ENCODE measurements at regions not wholly inside any gene's neighbourhood (a gene's known extent, or its start where the extent isn't known, plus 50 kb on each side); places are given as distances from the start of the nearest gene placed in this dataset.

DNA sequence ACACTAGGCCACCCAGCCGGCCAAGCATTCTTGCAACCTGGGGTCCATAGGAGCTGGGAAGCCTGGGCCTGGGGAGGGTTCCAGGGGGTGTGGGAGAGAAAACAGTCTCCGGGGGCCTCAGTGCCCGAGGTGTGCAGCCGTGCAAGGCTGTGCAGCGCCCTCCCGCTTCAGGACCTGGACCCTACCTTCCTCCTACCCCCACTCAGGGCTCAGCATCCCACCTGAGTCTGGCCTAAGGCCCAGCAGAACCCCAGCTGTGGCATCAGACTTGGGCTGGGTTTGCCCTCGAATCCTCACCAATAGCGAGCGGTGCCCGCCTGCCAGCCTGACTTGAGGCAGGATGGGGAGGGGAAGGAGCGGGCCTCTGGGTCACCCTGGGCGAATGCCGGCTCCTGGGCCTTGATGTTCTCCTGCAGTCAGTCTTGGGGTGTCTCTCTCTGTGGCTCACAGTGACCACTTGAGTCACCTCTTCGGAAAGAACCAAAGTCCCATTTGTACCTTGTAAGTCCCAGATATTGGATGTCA is 53.6 kb upstream of the PPARA start:
- Histone ChIP-seq H3K27ac (ENCODE audit: insufficient read depth, low read length) (no peak overlapping the region), H4K20me1 (ENCODE audit: insufficient read depth, low read length) (peaks cover 61% of the 10 kb centered on the region), H3K4me1 (ENCODE audit: control insufficient read depth, insufficient read depth, low read length) (no peaks in the 10 kb centered on the region), H2BK120ac (ENCODE audit: low read depth, low read length) (no peak overlapping the region), H2AK9ac (replicated peaks; ENCODE audit: low read depth, low read length, poor library complexity) (no peak overlapping the region), H3K9ac (ENCODE audit: low read depth, low read length) (no peak overlapping the region), H3K4ac (ENCODE audit: low read depth, low read length) (no peak overlapping the region), H3K4me3 (ENCODE audit: insufficient read depth, low read depth, low read length) (no peak overlapping the region), H2BK5ac (ENCODE audit: low read depth, low read length, poor library complexity, severe bottlenecking) (no peak overlapping the region), H3K27me3 (ENCODE audit: control insufficient read depth, insufficient read depth, low read length) (no peaks in the 10 kb centered on the region), H3K9me3 (ENCODE audit: control insufficient read depth, insufficient read depth, low read length) (no peaks in the 10 kb centered on the region), H4K8ac (ENCODE audit: low read depth in 2 of 2, low read length in 2 of 2) (no peak overlapping the region), H3K56ac (ENCODE audit: extremely low read depth, insufficient read depth, low read length) (no peak overlapping the region), H4K91ac (ENCODE audit: insufficient read depth, low read depth, low read length) (no peak overlapping the region), H2BK20ac (ENCODE audit: low read depth, low read length) (no peak overlapping the region), H2BK15ac (ENCODE audit: low read depth, low read length) (no peak overlapping the region), H3K79me1 (ENCODE audit: low read depth in 1 of 2, low read length in 2 of 2) (peaks cover 25 to 87% of the 10 kb centered on the region in 2 experiments), H3K18ac (ENCODE audit: low read depth, low read length) (no peak overlapping the region), H3K36me3 (ENCODE audit: control insufficient read depth, insufficient read depth, low read length) (peaks cover 54% of the 10 kb centered on the region), H3K14ac (replicated peaks; ENCODE audit: low read depth, low read length) (no peak overlapping the region), H4K5ac (ENCODE audit: low read depth, low read length) (no peak overlapping the region), H3K23ac (ENCODE audit: low read depth, low read length) (no peak overlapping the region), H2AK5ac (ENCODE audit: low read depth, low read length) (no peak overlapping the region), H3K9me1 (ENCODE audit: insufficient read depth, low read length) (peaks cover 6% of the 10 kb centered on the region; the same call in 1 of the 2 replicates), H3K4me2 (ENCODE audit: low read depth, low read length) (no peak overlapping the region), H2AFZ (replicated peaks; ENCODE audit: low read length, poor library complexity) (no peak overlapping the region)
- no peak for ATAC-seq (ENCODE audit: low read depth)
- dilution Hi-C loops (cut with HindIII; ENCODE audit: low sequenced_read_pairs, unreplicated experiment) = no loop called here
- intact Hi-C loops (cut with micrococcal nuclease) = no loop called here
- no CpG with 5 or more reads among the region's 14 CpGs for WGBS, 2 experiments (ENCODE audit: extremely low coverage in 2 of 2, insufficient read length in 1 of 2)
- DNase-seq = no peak
- in situ Hi-C loops (cut with MboI; ENCODE audit: low sequenced_read_pairs) = no loop called here
- no peak for TF ChIP-seq NFE2L2 (IDR thresholded peaks at IDR 0.05; ENCODE audit: low read depth, low read length)
- BruUV-seq (replicated peaks) = no TSS peak
- POLR2A ChIA-PET (ENCODE audit: unreplicated experiment) = no interaction called here
- CTCF ChIA-PET = no interaction called here

Data from IMR-90 (cell line).